ENCODE measurements at regions not wholly inside any gene's neighbourhood (a gene's known extent, or its start where the extent isn't known, plus 50 kb on each side); places are given as distances from the start of the nearest gene placed in this dataset.
"Not testable (repeated sequence)": the region's sequence is repeated elsewhere in the genome, so short reads cannot be mapped to it uniquely, and the experiment has no call there.

- ATAC-seq: peak in 1 of 4 donors; percentile 39
- intact Hi-C loops (cut with DNase I): no loop called here
- Histone ChIP-seq H3K27me3 (no peaks in the 10 kb centered on the region), H3K4me1 (no peaks in the 10 kb centered on the region), H3K27ac (no peak overlapping the region), H3K4me3 (no peak overlapping the region), H3K36me3 (no peaks in the 10 kb centered on the region), H3K9me3 (peaks cover 0 to 4% (median 0%) of the 10 kb centered on the region in 4 donors)
- TF ChIP-seq CTCF (IDR thresholded peaks at IDR 0.05): no peak
- 75 to 81% methylated on average over 9 of the region's 9 CpGs for WGBS, 2 donors
- no peak for FAIRE-seq
- DNase-seq: peak in 1 of 6 donors; percentile 2
These were observed 91.0 kb downstream of the CPN2 start for GRCh38 chr3:194259982-194260766.

DNA sequence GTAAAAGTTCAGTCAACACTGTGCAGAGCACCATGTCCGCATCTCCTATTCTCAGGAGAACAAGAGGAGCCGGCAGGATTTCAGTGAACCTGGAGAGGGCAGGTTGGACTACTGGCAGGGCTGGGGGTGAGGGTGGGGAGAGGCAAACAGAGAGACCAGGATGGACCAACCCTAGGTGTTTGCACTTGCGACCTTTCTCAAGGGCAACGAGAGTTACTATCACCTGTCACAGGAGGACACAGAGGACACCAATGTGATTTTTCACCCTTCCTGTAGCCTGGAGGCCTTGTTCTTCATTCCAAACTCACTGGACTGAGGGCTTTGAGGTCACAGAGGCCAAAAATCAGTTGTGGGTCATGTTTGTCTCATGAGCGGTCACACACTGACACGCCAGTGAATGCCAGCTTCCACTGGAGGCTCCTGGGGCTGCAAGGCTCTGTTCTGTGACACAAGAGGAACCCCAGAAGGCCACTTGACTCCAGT is 89.5 kb downstream of the CPN2 start:
- H3K27ac ChIP-seq: no peak overlapping the region
- intact Hi-C loops (cut with DNase I): no loop called here
- H3K4me3 ChIP-seq: no peak overlapping the region
- TF ChIP-seq CTCF (IDR thresholded peaks at IDR 0.05): no peak
- peaks cover 0 to 4% (median 0%) of the 10 kb centered on the region in 4 donors for H3K9me3 ChIP-seq
- H3K27me3 ChIP-seq: no peaks in the 10 kb centered on the region
- 88 to 89% methylated on average over 6 of the region's 6 CpGs for WGBS, 2 donors
- peak in 1 of 6 donors; percentile 4 for DNase-seq
- no peaks in the 10 kb centered on the region for H3K36me3 ChIP-seq
- H3K4me1 ChIP-seq: no peaks in the 10 kb centered on the region
- no peak for FAIRE-seq
- no peak for ATAC-seq

DNA sequence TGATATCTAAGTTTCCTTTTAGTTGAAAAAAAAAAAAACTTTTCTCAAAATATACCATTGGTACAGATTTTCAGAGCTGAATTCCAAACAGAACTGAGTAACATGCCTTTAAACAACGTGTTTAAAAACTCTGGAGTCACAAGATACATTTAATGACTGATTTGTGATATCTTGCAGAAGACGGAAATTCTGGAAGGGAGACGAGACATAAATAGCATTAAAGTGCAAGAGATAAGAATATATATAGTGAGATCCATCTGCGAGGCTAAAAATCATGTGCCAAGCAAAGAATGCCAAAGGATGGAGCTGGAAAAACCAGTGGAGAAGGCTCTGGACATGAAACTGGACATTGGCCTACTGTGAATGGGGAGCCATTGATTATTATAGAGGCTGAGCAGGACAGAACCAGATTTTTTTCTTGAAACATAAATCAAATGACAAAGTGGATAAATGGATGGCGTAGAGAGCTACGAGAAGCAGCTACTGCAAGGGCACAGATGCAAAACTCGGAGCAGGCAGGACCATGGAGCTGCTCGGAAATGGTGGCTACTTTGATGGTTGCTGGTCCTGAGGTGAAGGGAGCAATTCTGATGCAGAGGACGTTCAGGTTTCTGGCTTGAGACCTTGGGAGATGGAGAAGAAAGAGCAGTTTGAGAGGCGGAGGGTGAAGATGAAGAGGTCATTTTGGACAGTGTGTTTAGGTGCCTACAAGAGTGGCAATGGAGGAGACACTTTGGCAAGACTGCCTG is 88.8 kb downstream of the CPN2 start:
- WGBS, 2 donors: 75 to 77% methylated on average over 10 of the region's 10 CpGs
- ATAC-seq (no peak), FAIRE-seq (no peak), DNase-seq (no peak)
- Histone ChIP-seq H3K27me3 (no peaks in the 10 kb centered on the region), H3K27ac (no peak overlapping the region), H3K9me3 (peaks cover 0 to 4% (median 0%) of the 10 kb centered on the region in 4 donors), H3K4me3 (no peak overlapping the region), H3K4me1 (no peaks in the 10 kb centered on the region), H3K36me3 (no peaks in the 10 kb centered on the region)
- no peak for TF ChIP-seq CTCF (IDR thresholded peaks at IDR 0.05)
- intact Hi-C loops (cut with DNase I): no loop called here

GRCh38 chr3:194262925-194263305 is 88.2 kb downstream of the CPN2 start:
- H3K4me1 ChIP-seq: no peaks in the 10 kb centered on the region
- 92 to 95% methylated on average over 5 of the region's 5 CpGs for WGBS, 2 donors
- FAIRE-seq (no peak), ATAC-seq (no peak), DNase-seq (no peak)
- H3K27me3 ChIP-seq: no peaks in the 10 kb centered on the region
- TF ChIP-seq CTCF (IDR thresholded peaks at IDR 0.05): no peak
- no peak overlapping the region for H3K4me3 ChIP-seq
- intact Hi-C loops (cut with DNase I): no loop called here
- H3K27ac ChIP-seq: no peak overlapping the region
- H3K36me3 ChIP-seq: no peaks in the 10 kb centered on the region
- peaks cover 0 to 4% (median 0%) of the 10 kb centered on the region in 4 donors for H3K9me3 ChIP-seq

GRCh38 chr3:194264631-194265504 is 86.3 kb downstream of the CPN2 start:
- H3K36me3 ChIP-seq; H3K9me3 ChIP-seq; H3K4me3 ChIP-seq; FAIRE-seq; H3K4me1 ChIP-seq; DNase-seq; intact Hi-C loops (cut with DNase I); H3K27me3 ChIP-seq; ATAC-seq; H3K27ac ChIP-seq: not testable (repeated sequence)
- 81 to 82% methylated on average over 37 of the region's 37 CpGs for WGBS, 2 donors

Measured in pancreas (tissue), 10 donors.